CD4-positive, alpha-beta T cell treated with Interleukin-10 for 1 hour (primary cell): ENCODE measurements at regions not wholly inside any gene's neighbourhood (a gene's known extent, or its start where the extent isn't known, plus 50 kb on each side); places are given as distances from the start of the nearest gene placed in this dataset.
"Not testable (repeated sequence)": the region's sequence is repeated elsewhere in the genome, so short reads cannot be mapped to it uniquely, and the experiment has no call there.

Experiments
- DNase-seq: peaks from one replicate; pipeline ENCODE4 v3.0.0-alpha.2; 2020

DNA sequence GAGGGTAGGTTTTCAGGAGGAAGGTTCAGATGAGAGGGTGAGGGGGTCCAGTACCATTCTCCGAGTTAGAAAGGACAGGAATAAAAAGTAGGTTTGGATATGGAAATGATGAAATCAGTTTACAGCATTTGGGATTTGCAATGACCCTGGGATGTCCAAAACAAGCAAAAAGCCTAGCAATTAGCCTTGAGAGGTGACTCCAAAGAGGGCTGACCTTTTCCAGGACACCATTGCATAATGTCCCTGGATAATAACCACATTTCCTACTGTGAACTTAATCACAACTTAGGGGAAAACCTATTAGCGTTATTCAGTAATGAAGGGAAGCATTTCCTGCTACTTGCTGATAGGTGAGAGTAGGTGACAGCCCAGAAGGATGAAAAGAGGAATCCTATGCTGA lies 101.4 kb upstream of the ARHGAP42 start:
- DNase-seq = no peak

- DNase-seq = no peak
These were observed 100.6 kb upstream of the ARHGAP42 start for GRCh38 chr11:100586361-100587101.

- no peak for DNase-seq
These were observed 94.3 kb upstream of the ARHGAP42 start for GRCh38 chr11:100592619-100593260.

GRCh38 chr11:100593291-100593690 lies 93.8 kb upstream of the ARHGAP42 start:
- no peak for DNase-seq

DNA sequence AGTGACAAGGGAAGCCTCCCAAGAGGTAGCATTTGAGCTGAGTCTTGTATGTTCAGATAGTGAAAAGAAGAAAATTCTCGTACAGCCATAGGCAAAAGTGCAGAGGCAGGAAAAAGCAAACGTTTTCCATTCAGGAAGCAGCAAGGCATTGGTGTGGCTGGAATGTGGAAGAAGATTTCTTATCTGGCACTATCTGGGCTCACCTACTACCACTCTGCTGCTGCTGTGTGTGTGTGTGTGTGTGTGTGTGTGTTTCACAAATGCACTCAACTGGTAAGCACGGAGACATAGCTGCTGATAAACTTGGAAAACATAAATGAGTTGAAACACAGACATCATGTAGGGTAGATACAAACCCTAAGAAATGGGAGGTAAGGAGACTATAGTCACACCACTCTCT lies 92.8 kb upstream of the ARHGAP42 start:
- DNase-seq = no peak

- no peak for DNase-seq
These were observed 86.1 kb upstream of the ARHGAP42 start for GRCh38 chr11:100600941-100601340.

- no peak for DNase-seq
These were observed 84.4 kb upstream of the ARHGAP42 start for GRCh38 chr11:100602716-100603115.

DNA sequence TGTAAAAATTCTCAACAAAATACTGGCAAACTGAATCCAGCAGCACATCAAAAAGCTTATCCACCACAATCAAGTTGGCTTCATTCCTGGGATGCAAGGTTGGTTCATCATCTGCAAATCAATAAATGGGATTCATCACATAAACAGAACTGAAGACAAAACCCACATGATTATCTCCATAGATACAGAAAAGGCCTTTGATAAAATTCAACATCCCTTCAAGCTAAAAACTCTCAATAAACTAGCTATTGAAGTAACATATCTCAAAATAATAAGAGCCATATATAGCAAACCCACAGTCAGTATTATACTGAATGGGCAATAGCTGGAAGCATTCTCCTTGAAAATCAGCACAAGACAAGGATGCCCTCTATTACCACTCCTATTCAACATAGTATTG lies 79.3 kb upstream of the ARHGAP42 start:
- DNase-seq = not testable (repeated sequence)

DNA sequence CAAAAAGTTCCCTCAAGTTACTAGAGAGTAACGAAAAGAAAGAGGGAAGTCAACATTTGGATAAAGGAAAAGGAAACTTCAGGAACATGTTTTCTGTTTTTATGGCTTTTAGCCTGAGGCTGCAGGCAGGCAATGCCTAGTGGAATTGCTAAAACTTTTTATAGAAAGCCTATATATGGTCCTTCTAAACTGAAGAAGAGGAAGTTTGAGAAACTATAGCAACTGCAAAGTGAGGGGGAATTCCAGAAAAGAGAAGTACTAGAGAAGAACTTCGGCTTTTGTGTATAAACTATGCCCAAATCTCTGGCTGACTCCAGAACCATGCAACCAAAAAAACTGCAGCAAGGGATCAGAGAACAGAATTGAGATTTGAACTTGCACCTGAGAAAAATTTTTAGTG lies 74.3 kb upstream of the ARHGAP42 start:
- DNase-seq = no peak

- no peak for DNase-seq
These were observed 68.2 kb upstream of the ARHGAP42 start for GRCh38 chr11:100618914-100619313.

DNA sequence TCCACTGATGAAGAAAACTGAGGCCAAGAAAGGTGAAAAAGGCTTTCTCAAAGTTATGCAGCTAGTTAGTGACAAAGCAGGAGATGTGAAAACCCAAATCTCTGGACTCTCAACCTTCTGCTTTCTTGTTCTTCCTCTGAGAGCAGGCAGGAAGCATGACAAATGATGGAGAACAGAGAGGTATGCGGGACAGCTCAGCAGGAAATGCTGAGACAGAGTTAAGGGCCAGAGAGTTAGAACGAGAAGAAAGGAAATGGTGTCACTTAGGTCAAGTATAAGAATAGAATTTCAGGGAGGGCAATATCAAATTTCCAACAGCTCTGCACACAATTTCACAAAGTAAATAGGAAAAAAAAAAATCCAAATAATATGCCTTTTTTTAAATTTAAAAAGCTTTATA lies 67.6 kb upstream of the ARHGAP42 start:
- DNase-seq = no peak

DNA sequence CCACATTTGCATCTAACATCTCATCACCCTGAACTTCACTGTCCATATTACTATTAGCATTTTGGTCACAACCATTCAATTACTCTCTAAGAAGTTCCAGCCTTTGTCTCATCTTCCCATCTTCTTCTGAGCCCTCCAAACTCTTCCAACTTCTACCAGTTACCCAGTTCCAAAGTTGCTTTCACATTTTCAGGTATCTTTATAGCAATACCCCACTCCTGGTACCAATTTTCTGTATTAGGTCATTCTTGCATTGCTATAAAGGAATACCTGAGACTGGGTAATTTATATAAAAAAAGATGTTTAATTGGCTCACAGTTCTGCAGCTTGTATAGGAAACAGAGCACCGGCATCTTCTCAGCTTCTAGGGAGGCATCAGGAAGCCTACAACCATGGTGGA lies 64.7 kb upstream of the ARHGAP42 start:
- no peak for DNase-seq

DNA sequence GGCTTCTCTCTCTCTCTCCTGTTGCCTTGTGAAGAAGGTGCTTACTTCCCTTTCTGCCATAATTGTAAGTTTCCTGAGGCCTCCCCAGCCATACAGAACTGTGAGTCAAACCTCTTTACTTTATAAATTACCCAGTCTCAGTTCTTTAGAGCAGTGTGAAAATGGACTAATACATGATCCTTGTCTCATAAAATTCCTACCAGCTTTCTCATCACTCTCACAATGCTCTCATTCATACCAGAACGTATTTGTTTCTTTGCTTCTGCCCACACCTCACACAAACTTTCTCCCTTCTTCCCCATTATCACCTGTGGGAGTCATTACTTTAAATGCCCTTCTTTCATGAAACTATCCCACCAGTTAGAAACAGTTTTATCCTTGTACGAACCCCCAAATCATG lies 62.7 kb upstream of the ARHGAP42 start:
- DNase-seq = no peak

DNA sequence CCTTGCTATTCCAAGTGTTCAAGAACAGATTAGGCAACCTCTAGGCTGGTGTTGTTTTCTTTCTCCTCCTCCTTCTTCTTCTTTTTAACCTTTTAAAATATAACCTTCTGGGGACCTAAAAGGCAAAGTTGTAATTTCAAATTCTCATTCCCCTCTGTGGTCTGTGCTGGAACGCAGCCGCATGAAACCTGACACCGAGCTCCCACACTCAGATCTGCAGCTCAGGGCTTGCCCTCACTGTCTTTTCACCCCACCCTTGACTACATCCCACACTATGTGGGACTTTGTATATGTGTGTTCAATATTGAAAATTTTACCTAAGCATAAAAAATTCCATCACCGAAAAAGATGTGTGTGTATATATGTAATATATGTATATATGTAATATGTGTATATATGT lies 62.0 kb upstream of the ARHGAP42 start:
- DNase-seq = no peak

DNA sequence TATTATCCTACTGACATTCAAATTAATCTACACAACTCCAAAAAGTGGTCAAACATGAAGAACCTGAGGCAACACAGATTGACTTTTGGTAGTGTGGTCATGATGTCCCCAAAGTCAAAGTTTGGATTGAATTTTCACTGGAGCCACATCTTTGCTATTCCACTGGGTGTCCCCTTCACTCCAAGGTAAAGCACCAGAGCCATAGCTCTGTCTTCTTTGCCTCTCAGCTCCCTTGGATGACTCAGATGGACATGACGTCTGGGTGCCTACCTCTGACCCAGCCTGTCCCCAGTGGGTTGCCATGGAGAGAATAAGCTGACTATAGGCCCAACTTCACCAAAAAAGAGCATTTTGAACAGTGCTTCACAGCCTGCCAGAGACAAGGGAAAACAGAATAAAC lies 57.4 kb upstream of the ARHGAP42 start:
- DNase-seq = no peak

GRCh38 chr11:100630898-100631297 lies 56.2 kb upstream of the ARHGAP42 start:
- no peak for DNase-seq

DNA sequence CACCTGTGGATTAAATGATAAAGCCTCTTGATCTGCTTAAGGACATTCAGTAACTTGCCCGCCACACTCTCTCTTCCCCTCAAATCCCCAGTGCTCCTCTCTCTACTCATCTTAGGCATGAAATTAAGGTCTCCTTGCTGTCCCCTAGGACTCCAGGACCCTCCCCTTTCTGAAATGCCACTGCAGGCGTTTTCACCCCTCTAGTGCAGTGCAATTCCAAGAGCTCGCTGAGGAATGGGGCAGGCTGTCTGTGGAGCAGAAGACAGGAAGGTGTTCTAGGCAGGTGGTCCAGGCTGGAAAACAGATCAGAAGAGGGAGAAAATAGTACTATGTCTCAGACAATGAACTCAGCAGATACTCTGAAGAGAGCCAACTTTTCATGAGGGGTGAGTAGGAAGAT lies 55.8 kb upstream of the ARHGAP42 start:
- DNase-seq = no peak

- DNase-seq = no peak
These were observed 54.1 kb upstream of the ARHGAP42 start for GRCh38 chr11:100632941-100633452.

DNA sequence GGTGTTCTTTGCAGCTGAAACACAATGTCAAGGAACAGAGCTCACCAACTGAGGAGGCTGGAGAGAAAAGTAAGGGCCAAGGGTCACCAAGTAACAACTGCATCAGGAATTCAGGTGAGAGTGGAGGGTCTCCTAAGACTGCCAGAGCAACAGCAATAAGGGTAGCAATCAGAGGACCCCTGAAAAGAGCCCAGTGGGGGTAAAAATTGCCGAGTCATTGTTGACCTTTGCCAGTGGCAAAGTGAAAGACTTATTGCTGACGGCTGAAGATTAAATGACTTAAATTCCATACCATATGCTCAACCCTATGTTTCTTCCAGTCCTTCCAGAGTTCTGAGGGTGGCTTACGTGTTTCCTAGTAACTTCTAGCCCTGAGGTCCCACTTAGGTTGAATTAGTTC lies 51.9 kb upstream of the ARHGAP42 start:
- DNase-seq = no peak

- no peak for DNase-seq
These were observed 50.6 kb upstream of the ARHGAP42 start for GRCh38 chr11:100636536-100636935.
